ENCODE measurements at regions not wholly inside any gene's neighbourhood (a gene's known extent, or its start where the extent isn't known, plus 50 kb on each side); places are given as distances from the start of the nearest gene placed in this dataset.

- TF ChIP-seq CTCF (IDR thresholded peaks at IDR 0.05) (no peak), POLR2A (IDR thresholded peaks at IDR 0.05) (no peak)
Measured at GRCh38 chr2:8407332-8407731, 274.5 kb upstream of the ID2 start.
